Trophoblast cell (in vitro differentiated cells and primary cell): ENCODE measurements at regions not wholly inside any gene's neighbourhood (a gene's known extent, or its start where the extent isn't known, plus 50 kb on each side); places are given as distances from the start of the nearest gene placed in this dataset.

Experiments used
- DNase-seq, 2 donors: peaks; one replicate each; pipeline ENCODE4 v3.0.0-alpha.2; 2016
- H2AFZ ChIP-seq: 2 replicates; pipeline ENCODE4 v1.6.1; 2013; ENCODE audit warnings: low read length, moderate library complexity, mild to moderate bottlenecking; ENCODE audit not compliant: insufficient read depth, poor library complexity
- H2AK5ac ChIP-seq: 2 replicates; pipeline ENCODE4 v1.6.1; 2013; ENCODE audit warnings: mild to moderate bottlenecking, low read length
- H2BK120ac ChIP-seq: 2 replicates; pipeline ENCODE4 v1.6.1; 2013; ENCODE audit warnings: low read length, mild to moderate bottlenecking, moderate library complexity; ENCODE audit not compliant: insufficient read depth, poor library complexity
- H2BK12ac ChIP-seq: 2 replicates; pipeline ENCODE4 v1.6.1; 2013; ENCODE audit warnings: mild to moderate bottlenecking, low read length, moderate library complexity
- H2BK5ac ChIP-seq: 2 replicates; pipeline ENCODE4 v1.6.1; 2013; ENCODE audit warnings: low read length, low read depth, moderate library complexity, mild to moderate bottlenecking; ENCODE audit not compliant: poor library complexity
- H3K14ac ChIP-seq: 2 replicates; pipeline ENCODE4 v1.6.1; 2013; ENCODE audit warnings: mild to moderate bottlenecking, low read length
- H3K18ac ChIP-seq: 2 replicates; pipeline ENCODE4 v1.6.1; 2013; ENCODE audit warnings: mild to moderate bottlenecking, low read length
- H3K23ac ChIP-seq: 2 replicates; pipeline ENCODE4 v1.6.1; 2013; ENCODE audit warnings: low read length
- H3K27ac ChIP-seq: 2 replicates; pipeline ENCODE4 v1.5.1; 2013; ENCODE audit warnings: low read depth, mild to moderate bottlenecking, inconsistent platforms, low read length, moderate library complexity
- H3K27me3 ChIP-seq: 2 replicates; pipeline ENCODE4 v1.6.1; 2013; ENCODE audit warnings: inconsistent platforms, mild to moderate bottlenecking, low read length, moderate library complexity; ENCODE audit not compliant: insufficient read depth
- H3K36me3 ChIP-seq, 2 experiments: 1 replicate in 1 of 2; 2 replicates in 1 of 2; pipeline ENCODE4 v1.6.1; 2013; ENCODE audit warnings: low read length in 2 of 2, mild to moderate bottlenecking in 2 of 2, moderate library complexity in 1 of 2; ENCODE audit not compliant: insufficient read depth in 2 of 2, control insufficient read depth in 1 of 2
- H3K4ac ChIP-seq: 2 replicates; pipeline ENCODE4 v1.6.1; 2013; ENCODE audit warnings: low read depth, mild to moderate bottlenecking, low read length, moderate library complexity
- H3K4me1 ChIP-seq, 2 experiments: 1 replicate in 1 of 2; 2 replicates in 1 of 2; pipeline ENCODE4 v1.6.1; 2013; ENCODE audit warnings: low read length in 2 of 2, mild to moderate bottlenecking in 2 of 2, moderate library complexity in 1 of 2; ENCODE audit not compliant: insufficient read depth in 2 of 2, control insufficient read depth in 1 of 2
- H3K4me2 ChIP-seq: 2 replicates; pipeline ENCODE4 v1.6.1; 2013; ENCODE audit warnings: inconsistent platforms, mild to moderate bottlenecking, low read length, moderate library complexity
- H3K4me3 ChIP-seq: 2 replicates; pipeline ENCODE4 v1.5.1; 2013; ENCODE audit warnings: mild to moderate bottlenecking, low read depth, low read length, inconsistent platforms
- H3K79me1 ChIP-seq: one replicate; pipeline ENCODE4 v1.6.1; 2013; ENCODE audit warnings: low read length
- H3K79me2 ChIP-seq: 2 replicates; pipeline ENCODE4 v1.6.1; 2013; ENCODE audit warnings: low read length, mild to moderate bottlenecking; ENCODE audit not compliant: control insufficient read depth, insufficient read depth, poor library complexity
- H3K9ac ChIP-seq: 2 replicates; pipeline ENCODE4 v1.6.1; 2013; ENCODE audit warnings: mild to moderate bottlenecking, low read length
- H3K9me3 ChIP-seq: 2 replicates; pipeline ENCODE4 v1.6.1; 2013; ENCODE audit warnings: low read depth, mild to moderate bottlenecking, control low read depth, inconsistent platforms, low read length; ENCODE audit not compliant: insufficient read depth
- H4K12ac ChIP-seq: 2 replicates; pipeline ENCODE4 v1.6.1; 2013; ENCODE audit warnings: low read depth, mild to moderate bottlenecking, low read length, moderate library complexity
- H4K8ac ChIP-seq: 2 replicates; pipeline ENCODE4 v1.6.1; 2013; ENCODE audit warnings: low read depth, mild to moderate bottlenecking, low read length, moderate library complexity
- H4K91ac ChIP-seq: one replicate; pipeline ENCODE4 v1.6.1; 2013; ENCODE audit warnings: low read depth, mild to moderate bottlenecking, low read length, moderate library complexity
- WGBS: extraction: QIAGEN DNeasy Blood & Tissue Kit; methylation state at CpG from one replicate; pipeline ENCODE4 v1.1.7; 2013; ENCODE audit warnings: missing lambda C conversion rate; ENCODE audit not compliant: insufficient read length, insufficient coverage; ENCODE audit errors: extremely low coverage; 5-methylcytosine and 5-hydroxymethylcytosine counted together

DNA sequence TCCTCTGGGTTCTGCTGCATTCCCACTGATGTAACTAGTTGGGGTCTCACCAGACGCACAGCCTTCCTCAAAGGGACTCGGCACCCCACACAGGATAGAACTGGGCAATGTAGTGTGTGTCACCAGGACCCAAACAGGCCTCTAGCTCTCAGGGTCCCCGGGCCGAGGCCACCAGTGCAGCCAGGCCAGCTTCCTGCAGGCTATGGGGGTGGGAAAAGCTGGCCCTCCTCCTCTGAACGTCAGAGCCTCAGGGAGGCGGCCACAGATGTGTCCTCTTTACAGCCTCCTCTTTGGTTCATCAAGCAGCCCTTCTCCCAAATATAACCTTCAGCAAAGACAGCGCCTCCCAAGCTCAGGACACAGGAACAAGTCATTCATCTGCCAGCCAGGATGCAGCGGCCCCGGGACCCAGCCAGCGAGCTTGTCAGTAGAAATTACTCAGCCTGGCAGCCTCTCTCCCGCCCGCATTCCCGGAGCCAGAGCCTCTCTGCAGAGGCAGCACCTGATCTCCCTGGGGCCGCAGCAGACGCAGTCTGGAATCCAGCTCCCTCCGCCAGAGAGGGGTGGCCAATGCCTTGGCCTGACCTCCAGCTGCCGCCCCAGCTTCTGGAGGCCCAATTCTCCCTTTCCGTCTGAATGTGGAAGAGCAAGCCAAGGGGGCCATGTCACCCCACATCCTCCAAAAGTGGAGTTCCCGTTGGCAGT is 288.5 kb downstream of the FBXW7 start:
- no CpG with 5 or more reads among the region's 19 CpGs for WGBS
- Histone ChIP-seq H3K27me3 (no peaks in the 10 kb centered on the region), H4K8ac (no peak overlapping the region), H3K14ac (no peak overlapping the region), H3K27ac (no peak overlapping the region), H3K79me2 (no peaks in the 10 kb centered on the region), H4K91ac (no peak overlapping the region), H2AFZ (no peak overlapping the region), H3K4me2 (peak overlapping the region; percentile 21), H3K36me3 (no peaks in the 10 kb centered on the region), H3K4ac (no peak overlapping the region), H3K4me3 (no peak overlapping the region), H2BK5ac (no peak overlapping the region), H3K79me1 (peaks cover 2% of the 10 kb centered on the region), H3K9me3 (no peaks in the 10 kb centered on the region), H4K12ac (no peak overlapping the region), H2BK120ac (no peak overlapping the region), H3K4me1 (peaks cover 11 to 15% of the 10 kb centered on the region in 2 experiments), H2AK5ac (no peak overlapping the region), H3K23ac (no peak overlapping the region), H3K18ac (peak overlapping the region; percentile 27), H2BK12ac (no peak overlapping the region), H3K9ac (no peak overlapping the region)
- DNase-seq, result peak; percentile 64 to 74

DNA sequence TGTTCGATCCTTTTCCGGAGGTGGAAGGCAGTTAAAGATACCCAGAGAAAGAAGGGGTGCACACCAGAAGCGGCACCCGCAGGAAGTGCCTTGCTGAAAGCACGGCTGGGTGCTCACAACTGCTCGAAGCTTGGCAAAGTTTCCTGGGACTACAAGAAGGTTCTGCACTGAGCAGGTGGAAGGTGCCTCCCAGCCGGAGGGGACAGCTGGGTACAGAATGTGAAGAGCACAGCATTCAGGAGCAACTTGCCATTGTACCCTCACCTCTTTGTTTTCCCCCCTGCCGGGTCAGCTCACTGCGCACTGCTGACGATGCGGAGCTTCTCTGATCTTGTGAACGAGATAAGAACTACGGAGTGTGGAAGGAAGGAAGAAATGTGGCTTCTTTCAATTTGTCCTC is 289.2 kb downstream of the FBXW7 start:
- no peak overlapping the region for H3K9ac ChIP-seq
- H3K36me3 ChIP-seq, result no peaks in the 10 kb centered on the region
- no peak overlapping the region for H4K91ac ChIP-seq
- H3K4ac ChIP-seq, result no peak overlapping the region
- peak overlapping the region; percentile 50 for H2AK5ac ChIP-seq
- peak overlapping the region; percentile 58 for H2BK12ac ChIP-seq
- H4K12ac ChIP-seq, result peak overlapping the region; percentile 38
- no peak overlapping the region for H4K8ac ChIP-seq
- H3K79me1 ChIP-seq, result peaks cover 2% of the 10 kb centered on the region
- no peak overlapping the region for H3K4me2 ChIP-seq
- H3K4me3 ChIP-seq, result no peak overlapping the region
- H2BK5ac ChIP-seq, result no peak overlapping the region
- no peak overlapping the region for H3K23ac ChIP-seq
- H3K14ac ChIP-seq, result peak overlapping the region; percentile 8
- peak overlapping the region; percentile 38 for H2BK120ac ChIP-seq
- H3K18ac ChIP-seq, result no peak overlapping the region
- no peaks in the 10 kb centered on the region for H3K9me3 ChIP-seq
- peaks cover 11 to 15% of the 10 kb centered on the region in 2 experiments for H3K4me1 ChIP-seq
- no peak for DNase-seq
- WGBS, result no CpG with 5 or more reads among the region's 13 CpGs
- no peak overlapping the region for H3K27ac ChIP-seq
- no peak overlapping the region for H2AFZ ChIP-seq
- H3K79me2 ChIP-seq, result no peaks in the 10 kb centered on the region
- H3K27me3 ChIP-seq, result no peaks in the 10 kb centered on the region

DNA sequence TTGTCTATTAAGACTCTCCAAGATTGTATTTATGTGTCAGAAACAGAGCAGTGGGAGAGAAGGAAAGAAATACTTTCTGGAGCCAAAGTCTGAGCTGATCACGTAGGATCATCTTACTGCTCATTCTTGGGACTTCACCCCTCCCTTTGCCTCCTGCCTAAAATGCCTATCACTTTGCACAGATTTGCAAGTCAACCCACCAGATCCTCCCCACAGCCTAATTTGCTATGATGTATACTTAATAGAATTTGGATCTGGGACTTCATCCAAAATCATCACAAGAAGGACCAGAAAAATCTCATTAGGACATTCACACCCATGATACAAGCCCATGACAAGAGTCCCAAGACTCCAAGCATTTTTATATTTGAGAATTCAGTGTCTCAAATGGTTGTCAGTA is 290.2 kb downstream of the FBXW7 start:
- no peak for DNase-seq
- Histone ChIP-seq H2BK120ac (no peak overlapping the region), H3K4me2 (no peak overlapping the region), H3K9me3 (no peaks in the 10 kb centered on the region), H3K27me3 (no peaks in the 10 kb centered on the region), H3K4ac (no peak overlapping the region), H3K4me3 (no peak overlapping the region), H2BK12ac (no peak overlapping the region), H3K9ac (no peak overlapping the region), H4K8ac (no peak overlapping the region), H2AK5ac (no peak overlapping the region), H3K79me2 (no peaks in the 10 kb centered on the region), H2BK5ac (no peak overlapping the region), H4K12ac (no peak overlapping the region), H3K23ac (no peak overlapping the region), H3K18ac (no peak overlapping the region), H3K14ac (no peak overlapping the region), H3K36me3 (no peaks in the 10 kb centered on the region), H4K91ac (no peak overlapping the region), H3K4me1 (peaks cover 11 to 15% of the 10 kb centered on the region in 2 experiments), H3K27ac (no peak overlapping the region), H2AFZ (no peak overlapping the region), H3K79me1 (peaks cover 2% of the 10 kb centered on the region)
- WGBS, result no CpG with 5 or more reads among the region's 1 CpG

DNA sequence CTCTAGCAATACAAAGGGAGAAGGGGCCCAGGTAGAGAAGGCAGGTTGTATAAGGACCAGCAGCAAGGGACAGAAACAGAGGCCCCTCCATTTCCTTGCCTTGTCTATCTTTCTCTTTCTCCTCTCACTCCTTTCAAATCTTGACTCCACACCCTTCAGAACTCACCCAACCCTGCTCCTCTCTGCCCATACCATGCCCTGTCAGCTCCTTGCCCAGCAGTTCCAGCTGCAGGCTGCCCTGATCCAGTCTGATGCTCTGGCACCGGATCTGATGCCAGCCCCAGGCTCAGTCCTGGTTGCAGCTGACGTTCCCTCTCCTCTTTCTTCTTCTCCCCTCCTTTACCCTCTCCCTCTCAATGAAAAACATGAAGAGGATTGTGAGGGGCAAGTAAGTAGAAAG is 291.2 kb downstream of the FBXW7 start:
- Histone ChIP-seq H3K4me3 (no peak overlapping the region), H2AK5ac (no peak overlapping the region), H2BK120ac (no peak overlapping the region), H4K91ac (no peak overlapping the region), H3K79me1 (peaks cover 2% of the 10 kb centered on the region), H3K14ac (no peak overlapping the region), H3K4me1 (peaks cover 11 to 15% of the 10 kb centered on the region in 2 experiments), H3K27ac (no peak overlapping the region), H3K9ac (no peak overlapping the region), H3K4ac (no peak overlapping the region), H3K23ac (no peak overlapping the region), H4K8ac (no peak overlapping the region), H3K4me2 (no peak overlapping the region), H2AFZ (no peak overlapping the region), H3K27me3 (no peaks in the 10 kb centered on the region), H3K36me3 (no peaks in the 10 kb centered on the region), H3K18ac (no peak overlapping the region), H4K12ac (no peak overlapping the region), H3K79me2 (no peaks in the 10 kb centered on the region), H2BK5ac (no peak overlapping the region), H2BK12ac (no peak overlapping the region), H3K9me3 (no peaks in the 10 kb centered on the region)
- DNase-seq, result no peak
- no CpG with 5 or more reads among the region's 2 CpGs for WGBS
